HepG2 (cell line): ENCODE measurements at regions not wholly inside any gene's neighbourhood (a gene's known extent, or its start where the extent isn't known, plus 50 kb on each side); places are given as distances from the start of the nearest gene placed in this dataset.

Experiments used
- ATAC-seq: fragments of 200-7000 bp; cut with Tn5 transposase; 3 replicates; pipeline ENCODE4 v1.9.1; 2020; ENCODE audit warnings: mild to moderate bottlenecking, moderate library complexity
- BruUV-seq: library from RNA; stranded (reverse); fragments of 400-500 nt; replicated peaks from 2 replicates; lab custom pipeline; 2021; lab: Mats Ljungman, UMichigan
- CTCF ChIA-PET: fragments of 300-600 bp; formaldehyde crosslinking; extraction: SDS; loops from one replicate; lab custom pipeline; 2021; ENCODE audit warnings: low total read pairs, inconsistent platforms, low intra/inter-chr PET ratio; lab: Yijun Ruan, JAX
- POLR2A ChIA-PET: fragments of 350-600 bp; sonication (Branson Sonifier 250); formaldehyde crosslinking; loops from one replicate; lab custom pipeline; 2020; ENCODE audit warnings: antibody characterized with exemption, inconsistent platforms; lab: Yijun Ruan, JAX
- DNase-seq: peaks from one replicate; pipeline ENCODE4 v3.0.0-alpha.2; 2015; ENCODE audit warnings: low spot score
- FAIRE-seq: peaks from 3 replicates; lab custom pipeline; 2011; peaks lifted over from hg19 to GRCh38; lab: Jason Lieb, UNC
- H2AFZ ChIP-seq: one replicate; pipeline ENCODE4 v1.6.1; 2011; ENCODE audit warnings: low read length, inconsistent platforms
- H3K27ac ChIP-seq: fragments of 300-600 bp; 3 replicates; pipeline ENCODE4 v1.8.0; 2011; ENCODE audit warnings: mixed run types, mild to moderate bottlenecking, mixed read lengths, low read length, inconsistent platforms; ENCODE audit not compliant: insufficient read depth; ENCODE audit errors: extremely low read length
- H3K27me3 ChIP-seq, 2 experiments: fragments of 200-600 bp in 1 of 2; 2 replicates in 1 of 2; 3 replicates in 1 of 2; pipeline versions ENCODE4 v1.6.0 to v1.8.0; 2011; ENCODE audit warnings: low read length in 2 of 2, mild to moderate bottlenecking in 2 of 2, moderate library complexity in 2 of 2, inconsistent platforms in 1 of 2; ENCODE audit not compliant: insufficient read depth in 2 of 2, control insufficient read depth in 1 of 2
- H3K36me3 ChIP-seq, 2 experiments: fragments of 200-600 bp in 1 of 2; replicated peaks in 1 of 2; 2 replicates in 1 of 2; 3 replicates in 1 of 2; pipeline versions ENCODE4 v1.5.1 to v1.8.0; 2011; ENCODE audit warnings: low read length in 2 of 2, inconsistent platforms in 1 of 2; ENCODE audit not compliant: insufficient read depth in 2 of 2, control insufficient read depth in 1 of 2
- H3K4me1 ChIP-seq: 2 replicates; pipeline ENCODE4 v1.5.1; 2012; ENCODE audit warnings: low read length, inconsistent platforms; ENCODE audit not compliant: insufficient read depth
- H3K4me2 ChIP-seq: 2 replicates; pipeline ENCODE4 v1.6.0; 2011; ENCODE audit warnings: low read depth, low read length, inconsistent platforms
- H3K4me3 ChIP-seq, 3 experiments: fragments of 200-600 bp in 1 of 3; sonication (generic), shearing (Covaris generic) in 1 of 3; replicated peaks in 1 of 3; 2 replicates each; pipeline ENCODE4 v1.5.1; 2011 to 2016; ENCODE audit warnings: low read length in 3 of 3, inconsistent platforms in 2 of 3, low read depth in 2 of 3, mild to moderate bottlenecking in 2 of 3, control low read depth in 1 of 3, mixed read lengths in 1 of 3; ENCODE audit not compliant: insufficient read depth in 1 of 3
- H3K79me2 ChIP-seq: one replicate; pipeline ENCODE4 v1.6.1; 2011; ENCODE audit warnings: low read length, inconsistent platforms; ENCODE audit not compliant: insufficient read depth
- H3K9ac ChIP-seq: 2 replicates; pipeline ENCODE4 v1.6.0; 2011; ENCODE audit warnings: mild to moderate bottlenecking, low read depth, low read length, inconsistent platforms; ENCODE audit not compliant: insufficient read depth
- H3K9me3 ChIP-seq: 2 replicates; pipeline ENCODE4 v1.5.1; 2012; ENCODE audit warnings: mild to moderate bottlenecking, low read length
- H4K20me1 ChIP-seq: 2 replicates; pipeline ENCODE4 v1.6.0; 2011; ENCODE audit warnings: inconsistent platforms, mild to moderate bottlenecking, low read length, moderate library complexity; ENCODE audit not compliant: insufficient read depth
- ARHGAP35 ChIP-seq: sonication (generic); formaldehyde crosslinking; IDR thresholded peaks from 2 replicates; pipeline ENCODE4 v1.9.0; 2022; ENCODE audit warnings: mild to moderate bottlenecking, inconsistent platforms, moderate library complexity, missing genetic modification reagents, borderline replicate concordance
- ATRX ChIP-seq: sonication (generic); formaldehyde crosslinking; IDR thresholded peaks from 2 replicates; pipeline ENCODE4 v1.4.0; 2020; ENCODE audit warnings: missing genetic modification reagents, borderline replicate concordance
- CC2D1A ChIP-seq: sonication (generic); formaldehyde crosslinking; IDR thresholded peaks from 2 replicates; pipeline ENCODE4 v1.8.1; 2023; ENCODE audit warnings: mild to moderate bottlenecking, missing genetic modification reagents
- CEBPG ChIP-seq: IDR thresholded peaks from 2 replicates; pipeline ENCODE4 v1.6.1; 2016
- DMAP1 ChIP-seq: IDR thresholded peaks from 2 replicates; pipeline ENCODE4 v1.6.1; 2016
- GTF3A ChIP-seq: sonication (generic); formaldehyde crosslinking; conservative IDR thresholded peaks from 2 replicates; pipeline ENCODE4 v1.4.0; 2020; ENCODE audit warnings: mild to moderate bottlenecking, missing genetic modification reagents
- JARID2 ChIP-seq: sonication (generic); formaldehyde crosslinking; IDR thresholded peaks from 2 replicates; pipeline ENCODE4 v1.8.1; 2023; ENCODE audit warnings: missing genetic modification reagents, inconsistent platforms; ENCODE audit not compliant: insufficient replicate concordance
- JUNB ChIP-seq: sonication (generic); formaldehyde crosslinking; IDR thresholded peaks from 2 replicates; pipeline ENCODE4 v1.8.0; 2022; ENCODE audit warnings: missing genetic modification reagents, mild to moderate bottlenecking, borderline replicate concordance
- KDM3A ChIP-seq: IDR thresholded peaks from 2 replicates; pipeline ENCODE4 v1.6.1; 2018; ENCODE audit warnings: low read depth, missing compliant biosample characterization
- LCORL ChIP-seq, 2 experiments: fragments of 450-650 bp in 1 of 2; sonication (generic) in 1 of 2; formaldehyde crosslinking in 1 of 2; IDR thresholded peaks; 2 replicates each; pipeline versions ENCODE4 v1.5.0 to v1.6.1; 2017 to 2020; ENCODE audit warnings: antibody characterized with exemption in 1 of 2, missing genetic modification reagents in 1 of 2
- MED1 ChIP-seq: sonication (generic); formaldehyde crosslinking; IDR thresholded peaks from 2 replicates; pipeline ENCODE4 v1.4.0; 2020; ENCODE audit warnings: missing genetic modification reagents
- MED13 ChIP-seq: sonication (generic); formaldehyde crosslinking; IDR thresholded peaks from 2 replicates; pipeline ENCODE4 v1.5.0; 2020; ENCODE audit warnings: missing genetic modification reagents
- NFRKB ChIP-seq: fragments of 450-650 bp; IDR thresholded peaks from 2 replicates; pipeline ENCODE4 v1.6.1; 2017
- PPARG ChIP-seq: conservative IDR thresholded peaks from 2 replicates; pipeline ENCODE4 v1.6.1; 2016; ENCODE audit warnings: missing biosample characterization, missing genetic modification reagents
- RBM39 ChIP-seq: fragments of 200-400 bp; formaldehyde crosslinking; IDR thresholded peaks from one replicate; pipeline ENCODE4 v1.6.1; 2018; ENCODE audit warnings: antibody characterized with exemption, mild to moderate bottlenecking, low read depth, low read length; ENCODE audit not compliant: poor library complexity, severe bottlenecking
- SAFB2 ChIP-seq: sonication (generic); formaldehyde crosslinking; IDR thresholded peaks from 2 replicates; pipeline ENCODE4 v1.5.1; 2020; ENCODE audit warnings: missing genetic modification reagents, low read depth, mild to moderate bottlenecking, borderline replicate concordance
- SETDB1 ChIP-seq: sonication (generic); formaldehyde crosslinking; IDR thresholded peaks from 2 replicates; pipeline ENCODE4 v1.5.1; 2020; ENCODE audit warnings: missing genetic modification reagents, mild to moderate bottlenecking, borderline replicate concordance
- SOX6 ChIP-seq, 2 experiments: fragments of 450-650 bp in 1 of 2; sonication (generic) in 1 of 2; formaldehyde crosslinking in 1 of 2; IDR thresholded peaks; 2 replicates each; pipeline versions ENCODE4 v1.4.0 to v1.6.1; 2017 to 2020; ENCODE audit warnings: antibody characterized with exemption in 1 of 2, mild to moderate bottlenecking in 1 of 2, missing genetic modification reagents in 1 of 2
- TEAD3 ChIP-seq: optimal IDR thresholded peaks from 2 replicates; pipeline ENCODE3; 2016; ENCODE audit warnings: borderline replicate concordance
- ZBTB42 ChIP-seq: sonication (generic); formaldehyde crosslinking; IDR thresholded peaks from 2 replicates; pipeline ENCODE4 v1.5.0; 2020; ENCODE audit warnings: mild to moderate bottlenecking, missing genetic modification reagents
- ZFP36L1 ChIP-seq: sonication (generic); formaldehyde crosslinking; IDR thresholded peaks from 2 replicates; pipeline ENCODE4 v1.8.0; 2022; ENCODE audit warnings: mild to moderate bottlenecking, missing genetic modification reagents, moderate library complexity
- ZNF33A ChIP-seq: sonication (generic); formaldehyde crosslinking; IDR thresholded peaks from 2 replicates; pipeline ENCODE4 v1.5.1; 2020; ENCODE audit warnings: missing genetic modification reagents, mild to moderate bottlenecking, moderate library complexity, borderline replicate concordance
- ZNF589 ChIP-seq: sonication (generic); formaldehyde crosslinking; conservative IDR thresholded peaks from 2 replicates; pipeline ENCODE4 v1.8.0; 2022; ENCODE audit warnings: mild to moderate bottlenecking, moderate library complexity, missing genetic modification reagents
- ZNF780A ChIP-seq: sonication (generic); formaldehyde crosslinking; IDR thresholded peaks from 2 replicates; pipeline ENCODE4 v1.8.0; 2022; ENCODE audit warnings: mild to moderate bottlenecking, missing genetic modification reagents, moderate library complexity
- WGBS: methylation state at CpG from one replicate; pipeline ENCODE4 v1.1.6; 2017; ENCODE audit warnings: low lambda C conversion rate; 5-methylcytosine and 5-hydroxymethylcytosine counted together
- in situ Hi-C: cut with HindIII; loops from 2 replicates; pipeline ENCODE4 v1.10.0; 2017; ENCODE audit warnings: low pct_unique_long_range_greater_than_20kb; ENCODE audit not compliant: extremely low pct_ligation_motif_present
- intact Hi-C: fragments of 100-400 bp; cut with micrococcal nuclease; formaldehyde crosslinking; loops from one replicate; pipeline ENCODE4 v1.10.0; 2022; ENCODE audit not compliant: unreplicated experiment
- TF ChIP-seq, protein P1 (sequence below): IDR thresholded peaks from 2 replicates; pipeline ENCODE4 v1.6.1; 2016; ENCODE audit warnings: mild to moderate bottlenecking, missing biosample characterization, missing genetic modification reagents
- TF ChIP-seq, protein P2 (sequence below): sonication (generic); formaldehyde crosslinking; IDR thresholded peaks from 2 replicates; pipeline ENCODE4 v1.4.0; 2020; ENCODE audit warnings: missing genetic modification reagents
- TF ChIP-seq, protein P3 (sequence below): IDR thresholded peaks from 2 replicates; pipeline ENCODE4 v1.6.1; 2016; ENCODE audit warnings: low read depth, borderline replicate concordance
- TF ChIP-seq, protein P4 (sequence below): sonication (generic); formaldehyde crosslinking; IDR thresholded peaks from 2 replicates; pipeline ENCODE4 v1.4.0; 2020; ENCODE audit warnings: missing genetic modification reagents, low read depth, mild to moderate bottlenecking, borderline replicate concordance

DNA sequence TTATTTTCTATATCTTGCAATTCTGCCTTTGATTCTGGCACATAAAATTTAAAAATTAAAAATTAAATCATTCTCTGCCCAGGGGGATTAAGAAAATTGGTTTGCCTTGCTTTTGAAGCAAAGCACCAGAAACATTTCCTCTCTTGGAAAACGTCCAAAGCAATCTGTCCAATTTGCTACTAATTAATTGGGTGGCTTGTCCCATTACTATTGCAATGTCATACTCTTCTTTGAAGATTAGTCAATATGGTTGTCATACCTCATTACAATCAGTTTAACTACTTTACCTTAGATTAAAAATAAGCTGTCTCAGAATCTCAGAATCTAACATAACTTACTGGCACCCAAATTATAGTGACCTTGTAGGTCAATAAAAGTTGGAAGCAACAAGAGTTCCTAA is 208.8 kb downstream of the TMA16 start:
- CTCF ChIA-PET = no interaction called here
- POLR2A ChIA-PET = no interaction called here

DNA sequence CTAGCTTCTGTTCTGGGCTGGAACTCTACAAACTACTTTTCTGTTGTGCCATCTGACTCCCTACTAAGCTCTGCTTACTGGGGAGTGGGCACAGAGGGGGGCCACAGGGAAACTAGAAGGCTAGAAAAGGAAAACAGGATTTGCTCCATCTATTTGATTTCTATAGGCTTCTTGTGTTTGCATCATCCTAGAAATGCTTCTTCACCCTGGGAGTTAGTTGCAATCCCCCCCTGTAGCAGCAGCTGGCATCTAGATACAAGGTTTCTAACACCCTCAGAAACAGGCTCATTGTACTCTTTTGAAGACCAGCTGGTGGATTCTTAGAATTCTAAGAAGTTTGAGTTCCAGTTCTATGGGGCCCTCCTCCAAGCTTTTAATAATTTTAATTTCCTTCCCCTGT is 213.4 kb downstream of the TMA16 start:
- Histone ChIP-seq H3K79me2 (no peaks in the 10 kb centered on the region), H2AFZ (no peak overlapping the region), H3K4me3 (no peak overlapping the region), H3K4me2 (no peak overlapping the region), H3K27ac (no peak overlapping the region), H3K4me1 (no peaks in the 10 kb centered on the region), H3K9ac (no peak overlapping the region), H3K36me3 (no peaks in the 10 kb centered on the region), H3K27me3 (no peaks in the 10 kb centered on the region), H4K20me1 (no peaks in the 10 kb centered on the region), H3K9me3 (peaks cover 12% of the 10 kb centered on the region; the same call in 1 of the 2 replicates)
- in situ Hi-C loops = no loop called here
- ATAC-seq = no peak
- POLR2A ChIA-PET = no interaction called here
- CTCF ChIA-PET = no interaction called here
- intact Hi-C loops = no loop called here
- DNase-seq = no peak
- FAIRE-seq = no peak
- BruUV-seq = no TSS peak
- no peak for TF ChIP-seq DMAP1 (CRISPR knock-in tag)
- no peak for TF ChIP-seq ZNF589 (CRISPR knock-in tag)
- TF ChIP-seq MED13 (CRISPR knock-in tag) = no peak
- TF ChIP-seq ARHGAP35 (CRISPR knock-in tag) = no peak
- no peak for TF ChIP-seq SOX6 (IDR thresholded peaks at IDR 0.05)
- TF ChIP-seq SOX6 (CRISPR knock-in tag; IDR thresholded peaks at IDR 0.05) = no peak
- TF ChIP-seq KDM3A (CRISPR knock-in tag) = no peak
- TF ChIP-seq, protein P1, sequence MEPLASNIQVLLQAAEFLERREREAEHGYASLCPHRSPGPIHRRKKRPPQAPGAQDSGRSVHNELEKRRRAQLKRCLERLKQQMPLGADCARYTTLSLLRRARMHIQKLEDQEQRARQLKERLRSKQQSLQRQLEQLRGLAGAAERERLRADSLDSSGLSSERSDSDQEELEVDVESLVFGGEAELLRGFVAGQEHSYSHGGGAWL = no peak
- TF ChIP-seq ZBTB42 = no peak
- TF ChIP-seq, protein P2, sequence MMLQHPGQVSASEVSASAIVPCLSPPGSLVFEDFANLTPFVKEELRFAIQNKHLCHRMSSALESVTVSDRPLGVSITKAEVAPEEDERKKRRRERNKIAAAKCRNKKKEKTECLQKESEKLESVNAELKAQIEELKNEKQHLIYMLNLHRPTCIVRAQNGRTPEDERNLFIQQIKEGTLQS (CRISPR knock-in tag) = no peak
- TF ChIP-seq ATRX (CRISPR knock-in tag) = no peak
- TF ChIP-seq ZFP36L1 (CRISPR knock-in tag) = no peak

More for the DNA sequence above, 208.8 kb downstream of the TMA16 start:
- 0% methylated on average over 1 of the region's 1 CpG for WGBS
- Histone ChIP-seq H3K4me3 (no peak overlapping the region), H3K79me2 (no peaks in the 10 kb centered on the region), H3K36me3 (no peaks in the 10 kb centered on the region), H3K27ac (no peak overlapping the region), H3K4me2 (no peak overlapping the region), H3K27me3 (no peaks in the 10 kb centered on the region), H3K9me3 (peaks cover 12% of the 10 kb centered on the region; the same call in 1 of the 2 replicates), H3K4me1 (no peaks in the 10 kb centered on the region), H4K20me1 (no peaks in the 10 kb centered on the region), H2AFZ (no peak overlapping the region), H3K9ac (no peak overlapping the region)
- no peak for TF ChIP-seq JUNB
- no peak for TF ChIP-seq MED1 (CRISPR knock-in tag)
- TF ChIP-seq CEBPG (CRISPR knock-in tag) = no peak
- no peak for TF ChIP-seq PPARG (CRISPR knock-in tag)
- TF ChIP-seq ZFP36L1 (CRISPR knock-in tag) = no peak
- TF ChIP-seq SETDB1 = no peak
- no peak for TF ChIP-seq NFRKB
- TF ChIP-seq RBM39 = no peak
- TF ChIP-seq CC2D1A (CRISPR knock-in tag) = no peak
- no peak for TF ChIP-seq LCORL (IDR thresholded peaks at IDR 0.05)
- no peak for TF ChIP-seq LCORL (CRISPR knock-in tag; IDR thresholded peaks at IDR 0.05)
- TF ChIP-seq, protein P3, sequence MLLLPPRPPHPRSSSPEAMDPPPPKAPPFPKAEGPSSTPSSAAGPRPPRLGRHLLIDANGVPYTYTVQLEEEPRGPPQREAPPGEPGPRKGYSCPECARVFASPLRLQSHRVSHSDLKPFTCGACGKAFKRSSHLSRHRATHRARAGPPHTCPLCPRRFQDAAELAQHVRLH = no peak
- TF ChIP-seq ZNF780A = no peak
- TF ChIP-seq TEAD3 (CRISPR knock-in tag) = no peak
- TF ChIP-seq JARID2 (CRISPR knock-in tag) = no peak
- no peak for TF ChIP-seq ZNF33A (CRISPR knock-in tag)
- TF ChIP-seq GTF3A (CRISPR knock-in tag) = no peak
- no peak for TF ChIP-seq SAFB2 (CRISPR knock-in tag)
- TF ChIP-seq, protein P4, sequence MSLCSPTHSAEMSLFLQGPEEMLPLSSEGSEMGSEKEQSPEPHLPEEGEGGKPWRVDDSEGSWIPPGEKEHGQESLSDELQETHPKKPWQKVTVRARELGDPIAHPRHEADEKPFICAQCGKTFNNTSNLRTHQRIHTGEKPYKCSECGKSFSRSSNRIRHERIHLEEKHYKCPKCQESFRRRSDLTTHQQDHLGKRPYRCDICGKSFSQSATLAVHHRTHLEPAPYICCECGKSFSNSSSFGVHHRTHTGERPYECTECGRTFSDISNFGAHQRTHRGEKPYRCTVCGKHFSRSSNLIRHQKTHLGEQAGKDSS (CRISPR knock-in tag) = no peak
- FAIRE-seq (no peak), DNase-seq (no peak), ATAC-seq (no peak)
- intact Hi-C loops = no loop called here
- BruUV-seq = no TSS peak
- in situ Hi-C loops = no loop called here
